Tibial nerve (tissue), 4 donors: ENCODE measurements at regions not wholly inside any gene's neighbourhood (a gene's known extent, or its start where the extent isn't known, plus 50 kb on each side); places are given as distances from the start of the nearest gene placed in this dataset.

Experiments
- DNase-seq, 2 donors: peaks; one replicate each; pipeline ENCODE4 v3.0.0-alpha.2; 2019; ENCODE audit warnings: low spot score in 2 of 2
- H3K27ac ChIP-seq, 4 donors: fragments of 200-600 bp; sonication (generic) in 3 of 4; one replicate each; pipeline ENCODE4 v1.5.1; 2017 to 2019; ENCODE audit warnings: mild to moderate bottlenecking in 1 of 4
- H3K27me3 ChIP-seq, 2 donors: fragments of 200-600 bp; sonication (generic) in 1 of 2; one replicate each; pipeline versions ENCODE4 v1.5.1 to v1.6.0; 2017 to 2019
- H3K36me3 ChIP-seq, 3 donors: fragments of 200-600 bp; sonication (generic); one replicate each; pipeline ENCODE4 v1.5.1; 2018 to 2019
- H3K4me1 ChIP-seq, 4 donors: fragments of 200-600 bp; sonication (generic) in 3 of 4; one replicate each; pipeline ENCODE4 v1.5.1; 2017 to 2019
- H3K4me3 ChIP-seq, 4 donors: fragments of 200-600 bp; sonication (generic) in 3 of 4; one replicate each; pipeline ENCODE4 v1.5.1; 2017 to 2019; ENCODE audit warnings: mild to moderate bottlenecking in 1 of 4, moderate library complexity in 1 of 4
- H3K9me3 ChIP-seq, 4 donors: fragments of 200-600 bp; sonication (generic) in 3 of 4; one replicate each; pipeline ENCODE4 v1.5.1; 2017 to 2019
- EP300 ChIP-seq, 2 donors: sonication (generic); formaldehyde crosslinking; IDR thresholded peaks; one replicate each; pipeline ENCODE4 v1.6.1; 2017; ENCODE audit warnings: antibody characterized with exemption in 2 of 2, mild to moderate bottlenecking in 1 of 2
- POLR2A ChIP-seq, 2 donors: fragments of 450-650 bp; IDR thresholded peaks; one replicate each; pipeline ENCODE4 v1.6.1; 2017; ENCODE audit warnings: antibody characterized with exemption in 2 of 2, mild to moderate bottlenecking in 2 of 2, moderate library complexity in 2 of 2
- WGBS, 2 donors: methylation state at CpG; one replicate each; pipeline ENCODE4 v1.1.5; 2018; 5-methylcytosine and 5-hydroxymethylcytosine counted together
- TF ChIP-seq, protein P1 (sequence below), 5 experiments: fragments of 200-600 bp in 3 of 5; fragments of 450-650 bp in 2 of 5; sonication (generic) in 3 of 5; IDR thresholded peaks; one replicate each; pipeline ENCODE4 v1.5.1; 2016 to 2019; ENCODE audit warnings: antibody characterized with exemption in 5 of 5, mild to moderate bottlenecking in 3 of 5, moderate library complexity in 2 of 5

DNA sequence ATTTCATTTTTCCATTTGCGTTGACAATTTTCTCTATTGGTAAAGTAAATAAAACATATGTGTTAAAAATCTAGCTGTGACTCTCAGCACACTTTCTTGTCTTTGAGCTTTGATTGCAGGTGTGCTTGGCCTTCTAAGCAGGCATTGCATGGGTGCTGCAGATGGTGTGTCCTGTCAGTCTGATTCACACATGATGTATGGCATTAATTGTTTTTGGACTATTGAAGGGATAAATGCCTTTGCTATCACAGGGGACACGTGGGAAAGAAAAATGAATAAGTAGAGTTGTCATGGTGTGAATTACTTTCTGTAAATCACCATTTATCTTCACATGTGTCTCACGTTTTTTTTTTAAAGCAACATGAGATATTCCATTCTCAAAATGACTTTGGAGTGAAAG, 211.3 kb upstream of the NAV3 start:
- no peak for TF ChIP-seq POLR2A (IDR thresholded peaks at IDR 0.05)
- TF ChIP-seq EP300 (IDR thresholded peaks at IDR 0.05): no peak
- TF ChIP-seq, protein P1, sequence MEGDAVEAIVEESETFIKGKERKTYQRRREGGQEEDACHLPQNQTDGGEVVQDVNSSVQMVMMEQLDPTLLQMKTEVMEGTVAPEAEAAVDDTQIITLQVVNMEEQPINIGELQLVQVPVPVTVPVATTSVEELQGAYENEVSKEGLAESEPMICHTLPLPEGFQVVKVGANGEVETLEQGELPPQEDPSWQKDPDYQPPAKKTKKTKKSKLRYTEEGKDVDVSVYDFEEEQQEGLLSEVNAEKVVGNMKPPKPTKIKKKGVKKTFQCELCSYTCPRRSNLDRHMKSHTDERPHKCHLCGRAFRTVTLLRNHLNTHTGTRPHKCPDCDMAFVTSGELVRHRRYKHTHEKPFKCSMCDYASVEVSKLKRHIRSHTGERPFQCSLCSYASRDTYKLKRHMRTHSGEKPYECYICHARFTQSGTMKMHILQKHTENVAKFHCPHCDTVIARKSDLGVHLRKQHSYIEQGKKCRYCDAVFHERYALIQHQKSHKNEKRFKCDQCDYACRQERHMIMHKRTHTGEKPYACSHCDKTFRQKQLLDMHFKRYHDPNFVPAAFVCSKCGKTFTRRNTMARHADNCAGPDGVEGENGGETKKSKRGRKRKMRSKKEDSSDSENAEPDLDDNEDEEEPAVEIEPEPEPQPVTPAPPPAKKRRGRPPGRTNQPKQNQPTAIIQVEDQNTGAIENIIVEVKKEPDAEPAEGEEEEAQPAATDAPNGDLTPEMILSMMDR (IDR thresholded peaks at IDR 0.05): no peak
- Histone ChIP-seq H3K27me3 (no peaks in the 10 kb centered on the region), H3K4me3 (no peak overlapping the region), H3K9me3 (peaks cover 0 to 12% (median 0%) of the 10 kb centered on the region in 4 donors), H3K27ac (no peak overlapping the region), H3K36me3 (no peaks in the 10 kb centered on the region), H3K4me1 (no peaks in the 10 kb centered on the region)
- 54 to 55% methylated on average over 3 of the region's 3 CpGs for WGBS, 2 donors
- no peak for DNase-seq

- Histone ChIP-seq H3K4me1 (no peaks in the 10 kb centered on the region), H3K4me3 (no peak overlapping the region), H3K9me3 (peaks cover 0 to 12% (median 0%) of the 10 kb centered on the region in 4 donors), H3K27ac (no peak overlapping the region), H3K36me3 (no peaks in the 10 kb centered on the region), H3K27me3 (no peaks in the 10 kb centered on the region)
- 96 to 97% methylated on average over 1 of the region's 1 CpG for WGBS, 2 donors
- no peak for DNase-seq
- no peak for TF ChIP-seq EP300 (IDR thresholded peaks at IDR 0.05)
- no peak for TF ChIP-seq POLR2A (IDR thresholded peaks at IDR 0.05)
These were observed 212.9 kb upstream of the NAV3 start for GRCh38 chr12:77617818-77618217.

GRCh38 chr12:77615332-77615731, 215.4 kb upstream of the NAV3 start:
- TF ChIP-seq POLR2A (IDR thresholded peaks at IDR 0.05): no peak
- TF ChIP-seq, protein P1 (IDR thresholded peaks at IDR 0.05): no peak
- no peak for TF ChIP-seq EP300 (IDR thresholded peaks at IDR 0.05)
- Histone ChIP-seq H3K27me3 (no peaks in the 10 kb centered on the region), H3K27ac (no peak overlapping the region), H3K4me1 (no peaks in the 10 kb centered on the region), H3K9me3 (peaks cover 0 to 12% (median 0%) of the 10 kb centered on the region in 4 donors), H3K36me3 (no peaks in the 10 kb centered on the region), H3K4me3 (no peak overlapping the region)
- DNase-seq: no peak
- 89 to 99% methylated on average over 2 of the region's 2 CpGs for WGBS, 2 donors

DNA sequence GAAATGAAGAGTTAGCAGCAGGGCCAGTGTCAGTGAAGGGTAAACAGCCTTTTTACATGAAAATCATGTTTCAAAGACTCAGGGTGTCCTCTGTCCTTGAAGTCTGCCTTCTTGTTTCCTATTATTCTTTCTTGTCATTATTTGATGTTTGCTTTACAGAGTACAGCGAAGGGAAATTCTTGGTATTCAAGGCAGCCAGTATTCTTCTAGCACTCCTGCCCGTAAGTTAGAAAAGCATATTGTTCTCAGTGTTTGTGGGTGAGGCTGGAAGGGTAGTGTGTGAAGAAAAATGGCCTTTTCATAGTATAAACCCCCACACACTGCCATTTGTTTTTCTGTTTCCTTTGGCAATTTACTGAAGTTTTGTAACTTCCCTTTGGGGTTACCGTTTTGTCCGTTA, 217.3 kb upstream of the NAV3 start:
- Histone ChIP-seq H3K27ac (peak overlapping the region in 1 of 4 donors; percentile 1), H3K36me3 (no peaks in the 10 kb centered on the region), H3K4me1 (peaks cover 0 to 9% (median 4%) of the 10 kb centered on the region in 4 donors), H3K27me3 (no peaks in the 10 kb centered on the region), H3K4me3 (no peak overlapping the region), H3K9me3 (peaks cover 0 to 12% (median 0%) of the 10 kb centered on the region in 4 donors)
- no peak for DNase-seq
- WGBS, 2 donors: 37 to 40% methylated on average over 4 of the region's 4 CpGs
- TF ChIP-seq, protein P1 (IDR thresholded peaks at IDR 0.05): no peak
- no peak for TF ChIP-seq POLR2A (IDR thresholded peaks at IDR 0.05)
- TF ChIP-seq EP300 (IDR thresholded peaks at IDR 0.05): no peak

- Histone ChIP-seq H3K4me1 (peaks cover 0 to 16% (median 5%) of the 10 kb centered on the region in 4 donors), H3K36me3 (no peaks in the 10 kb centered on the region), H3K27ac (peak overlapping the region in 1 of 4 donors; percentile 45), H3K4me3 (no peak overlapping the region), H3K9me3 (no peaks in the 10 kb centered on the region), H3K27me3 (no peaks in the 10 kb centered on the region)
- WGBS, 2 donors: 56 to 68% methylated on average over 2 of the region's 2 CpGs
- DNase-seq: no peak
- TF ChIP-seq, protein P1 (IDR thresholded peaks at IDR 0.05): no peak
- no peak for TF ChIP-seq EP300 (IDR thresholded peaks at IDR 0.05)
- no peak for TF ChIP-seq POLR2A (IDR thresholded peaks at IDR 0.05)
These were observed 220.2 kb upstream of the NAV3 start for GRCh38 chr12:77610446-77610845.

DNA sequence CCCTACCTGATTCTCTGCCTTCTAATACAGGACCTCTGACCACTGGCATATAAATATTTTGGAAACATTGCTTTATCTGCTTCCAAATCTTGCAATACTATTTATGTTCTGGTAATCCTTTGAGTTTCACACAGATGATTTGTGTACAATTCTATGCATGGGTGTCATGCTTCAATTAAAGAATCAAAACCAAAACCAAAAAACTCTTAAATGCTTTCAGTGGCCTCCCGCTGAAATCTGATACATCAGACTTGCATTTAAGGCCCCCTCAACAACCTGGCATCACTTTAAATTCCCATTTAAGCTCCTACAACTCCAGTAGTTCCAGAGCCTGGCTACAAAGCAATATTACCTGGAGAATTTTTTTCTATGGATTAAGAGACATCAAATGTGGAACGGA, 221.7 kb upstream of the NAV3 start:
- Histone ChIP-seq H3K9me3 (no peaks in the 10 kb centered on the region), H3K27me3 (no peaks in the 10 kb centered on the region), H3K27ac (no peak overlapping the region), H3K36me3 (no peaks in the 10 kb centered on the region), H3K4me1 (peaks cover 0 to 16% (median 5%) of the 10 kb centered on the region in 4 donors), H3K4me3 (no peak overlapping the region)
- no peak for DNase-seq
- TF ChIP-seq POLR2A (IDR thresholded peaks at IDR 0.05): no peak
- TF ChIP-seq, protein P1 (IDR thresholded peaks at IDR 0.05): no peak
- TF ChIP-seq EP300 (IDR thresholded peaks at IDR 0.05): no peak
- 79 to 83% methylated on average over 2 of the region's 2 CpGs for WGBS, 2 donors
